ENCODE measurements at regions not wholly inside any gene's neighbourhood (a gene's known extent, or its start where the extent isn't known, plus 50 kb on each side); places are given as distances from the start of the nearest gene placed in this dataset.

DNA sequence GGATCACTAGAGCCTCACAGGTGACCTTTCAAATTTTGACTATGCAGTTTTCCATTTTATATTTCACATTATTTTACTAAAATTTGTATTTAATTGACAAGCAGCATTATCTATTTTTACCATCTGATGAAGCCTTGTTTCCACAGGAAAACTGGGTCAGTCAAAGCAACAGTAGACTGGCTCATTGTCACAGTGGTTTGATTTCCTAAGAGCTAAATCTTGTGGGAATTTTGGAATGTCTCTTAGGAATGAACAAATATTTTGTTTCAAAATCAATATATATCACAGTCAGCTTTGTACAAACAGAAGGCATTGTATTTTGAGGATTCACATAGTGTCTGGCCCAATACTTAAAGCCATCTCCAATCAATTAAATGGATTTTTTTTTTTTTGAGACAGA is 152.6 kb upstream of the RNPC3 start:
- Histone ChIP-seq H3K4me3 (no peak overlapping the region), H3K4me1 (ENCODE audit: control insufficient read depth in 5 of 5, insufficient read depth in 5 of 5, low read length in 5 of 5) (no peaks in the 10 kb centered on the region), H3K9me3 (ENCODE audit: control insufficient read depth in 4 of 4, insufficient read depth in 3 of 4, low read length in 3 of 4) (no peaks in the 10 kb centered on the region), H3K9ac (ENCODE audit: insufficient read depth in 1 of 2, low read length in 2 of 2) (no peak overlapping the region), H3K27ac (ENCODE audit: low read depth in 1 of 2, low read length in 1 of 2) (no peak overlapping the region), H3K36me3 (ENCODE audit: control insufficient read depth in 4 of 4, insufficient read depth in 4 of 4, low read length in 4 of 4) (no peaks in the 10 kb centered on the region), H3K27me3 (ENCODE audit: control insufficient read depth in 3 of 3, insufficient read depth in 3 of 3, low read length in 2 of 3) (no peaks in the 10 kb centered on the region)
- TF ChIP-seq CTCF (IDR thresholded peaks at IDR 0.05; ENCODE audit: control extremely low read depth, extremely low read depth) = no peak
- no peak for ATAC-seq (ENCODE audit: insufficient read depth, low FRiP score)
- DNase-seq = no peak

DNA sequence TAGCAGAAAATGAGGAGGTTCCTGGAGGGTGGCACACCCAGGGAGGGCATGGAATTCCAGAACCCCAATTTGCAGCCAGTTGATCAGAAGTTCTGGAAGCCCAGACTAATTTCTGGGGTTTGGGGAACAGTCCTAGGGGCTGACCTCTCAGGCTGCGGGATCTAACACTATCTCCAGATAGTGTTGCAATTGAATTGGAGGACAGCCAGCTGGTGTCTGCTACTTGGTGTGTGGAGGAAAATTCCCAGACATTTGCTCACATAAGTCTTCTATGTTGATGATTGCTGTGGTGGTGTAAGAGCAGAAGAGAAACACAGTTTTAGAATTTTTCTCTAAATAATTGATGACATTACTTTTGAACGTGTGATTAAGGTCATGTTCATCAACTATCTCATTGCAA is 154.3 kb upstream of the RNPC3 start:
- no peaks in the 10 kb centered on the region for H3K4me1 ChIP-seq (ENCODE audit: control insufficient read depth in 5 of 5, insufficient read depth in 5 of 5, low read length in 5 of 5)
- no peaks in the 10 kb centered on the region for H3K36me3 ChIP-seq (ENCODE audit: control insufficient read depth in 4 of 4, insufficient read depth in 4 of 4, low read length in 4 of 4)
- H3K27ac ChIP-seq (ENCODE audit: low read depth in 1 of 2, low read length in 1 of 2) = no peak overlapping the region
- no peaks in the 10 kb centered on the region for H3K27me3 ChIP-seq (ENCODE audit: control insufficient read depth in 3 of 3, insufficient read depth in 3 of 3, low read length in 2 of 3)
- DNase-seq (peak in 1 of 3 donors; percentile 16), ATAC-seq (ENCODE audit: insufficient read depth, low FRiP score) (no peak)
- WGBS, 2 donors = 52 to 76% methylated on average over 2 of the region's 2 CpGs
- no peak overlapping the region for H3K4me3 ChIP-seq
- no peak overlapping the region for H3K9ac ChIP-seq (ENCODE audit: insufficient read depth in 1 of 2, low read length in 2 of 2)
- no peak for TF ChIP-seq CTCF (IDR thresholded peaks at IDR 0.05; ENCODE audit: control extremely low read depth, extremely low read depth)
- no peaks in the 10 kb centered on the region for H3K9me3 ChIP-seq (ENCODE audit: control insufficient read depth in 4 of 4, insufficient read depth in 3 of 4, low read length in 3 of 4)

DNA sequence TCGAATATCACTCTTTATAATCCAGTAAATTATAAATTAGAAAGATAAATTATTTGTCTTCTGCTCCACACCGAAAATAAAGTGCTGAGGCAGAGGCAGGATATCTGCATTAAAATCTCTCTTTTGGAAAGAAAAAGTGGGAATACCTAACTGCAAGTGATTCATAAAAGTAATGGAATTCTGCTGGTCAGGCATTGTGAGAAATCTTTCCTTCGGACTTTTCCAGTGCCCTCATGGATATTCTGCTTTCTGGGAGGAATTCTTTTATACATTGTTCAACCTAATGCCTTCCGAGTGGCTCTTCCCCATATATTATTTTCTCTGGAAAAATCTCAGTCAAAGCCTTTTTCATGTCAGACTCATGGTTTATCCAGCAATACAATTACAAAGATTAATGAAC is 158.3 kb upstream of the RNPC3 start:
- no peak overlapping the region for H3K4me3 ChIP-seq
- ATAC-seq (ENCODE audit: insufficient read depth, low FRiP score) (no peak), DNase-seq (no peak)
- no peak overlapping the region for H3K27ac ChIP-seq (ENCODE audit: low read depth in 1 of 2, low read length in 1 of 2)
- no peak for TF ChIP-seq CTCF (IDR thresholded peaks at IDR 0.05; ENCODE audit: control extremely low read depth, extremely low read depth)
- no peaks in the 10 kb centered on the region for H3K4me1 ChIP-seq (ENCODE audit: control insufficient read depth in 5 of 5, insufficient read depth in 5 of 5, low read length in 5 of 5)
- no peaks in the 10 kb centered on the region for H3K36me3 ChIP-seq (ENCODE audit: control insufficient read depth in 4 of 4, insufficient read depth in 4 of 4, low read length in 4 of 4)
- no peak overlapping the region for H3K9ac ChIP-seq (ENCODE audit: insufficient read depth in 1 of 2, low read length in 2 of 2)
- 80 to 91% methylated on average over 4 of the region's 4 CpGs for WGBS, 2 donors
- no peaks in the 10 kb centered on the region for H3K27me3 ChIP-seq (ENCODE audit: control insufficient read depth in 3 of 3, insufficient read depth in 3 of 3, low read length in 2 of 3)
- no peaks in the 10 kb centered on the region for H3K9me3 ChIP-seq (ENCODE audit: control insufficient read depth in 4 of 4, insufficient read depth in 3 of 4, low read length in 3 of 4)

DNA sequence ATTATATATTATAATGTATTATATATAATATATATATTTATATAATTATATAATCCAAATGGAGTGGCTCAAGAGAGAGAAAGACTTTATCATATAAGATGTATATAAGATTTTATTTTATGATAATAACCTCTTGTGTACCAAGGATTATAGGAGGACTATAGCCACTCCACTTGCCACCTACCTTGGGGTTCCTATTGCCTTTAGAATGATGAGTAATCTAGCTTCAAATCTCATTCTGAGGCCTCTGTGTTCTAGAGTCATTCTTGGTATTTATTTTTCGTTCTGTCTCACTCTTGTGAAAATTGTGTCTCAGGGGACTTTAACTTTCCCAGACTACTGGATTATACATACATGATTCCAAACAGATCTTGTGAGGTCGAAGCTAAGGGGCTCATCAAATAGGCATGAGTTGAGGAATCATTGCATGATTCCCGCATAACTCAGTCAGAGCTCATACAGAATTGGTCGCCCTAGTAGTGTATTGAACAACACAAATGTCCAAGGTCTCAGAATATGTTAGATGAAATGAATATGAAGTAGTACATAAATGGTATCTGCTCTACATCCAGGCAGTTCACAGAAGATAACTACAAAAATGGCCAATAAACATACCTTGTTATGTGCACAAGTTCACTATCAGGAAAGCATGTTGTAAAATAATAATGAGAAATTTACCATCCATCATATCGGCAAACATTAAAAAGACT is 159.5 kb upstream of the RNPC3 start:
- no peaks in the 10 kb centered on the region for H3K4me1 ChIP-seq (ENCODE audit: control insufficient read depth in 5 of 5, insufficient read depth in 5 of 5, low read length in 5 of 5)
- 93 to 94% methylated on average over 5 of the region's 5 CpGs for WGBS, 2 donors
- no peaks in the 10 kb centered on the region for H3K27me3 ChIP-seq (ENCODE audit: control insufficient read depth in 3 of 3, insufficient read depth in 3 of 3, low read length in 2 of 3)
- no peak overlapping the region for H3K4me3 ChIP-seq
- no peaks in the 10 kb centered on the region for H3K36me3 ChIP-seq (ENCODE audit: control insufficient read depth in 4 of 4, insufficient read depth in 4 of 4, low read length in 4 of 4)
- H3K27ac ChIP-seq (ENCODE audit: low read depth in 1 of 2, low read length in 1 of 2) = no peak overlapping the region
- H3K9me3 ChIP-seq (ENCODE audit: control insufficient read depth in 4 of 4, insufficient read depth in 3 of 4, low read length in 3 of 4) = no peaks in the 10 kb centered on the region
- DNase-seq = no peak
- no peak for ATAC-seq (ENCODE audit: insufficient read depth, low FRiP score)
- TF ChIP-seq CTCF (IDR thresholded peaks at IDR 0.05; ENCODE audit: control extremely low read depth, extremely low read depth) = no peak
- no peak overlapping the region for H3K9ac ChIP-seq (ENCODE audit: insufficient read depth in 1 of 2, low read length in 2 of 2)
